Erythroblast (primary cell): ENCODE measurements at regions not wholly inside any gene's neighbourhood (a gene's known extent, or its start where the extent isn't known, plus 50 kb on each side); places are given as distances from the start of the nearest gene placed in this dataset.

Experiments used
- GATA1 ChIP-seq: IDR thresholded peaks from 2 replicates; pipeline ENCODE4 v1.6.1; 2011; ENCODE audit warnings: low read depth, mild to moderate bottlenecking, control low read depth, low read length, moderate library complexity
- POLR2A ChIP-seq: IDR thresholded peaks from 2 replicates; pipeline ENCODE4 v1.6.1; 2011; ENCODE audit warnings: mild to moderate bottlenecking, low read length

GRCh38 chr3:189580190-189580589 is 51.0 kb upstream of the TP63 start:
- TF ChIP-seq POLR2A (no peak), GATA1 (no peak)
